Medulla oblongata (tissue), 1 donor: ENCODE measurements at regions not wholly inside any gene's neighbourhood (a gene's known extent, or its start where the extent isn't known, plus 50 kb on each side); places are given as distances from the start of the nearest gene placed in this dataset.

ENCODE experiments used
- DNase-seq: peaks from one replicate; pipeline ENCODE4 v3.0.0-alpha.2; 2015; ENCODE audit errors: extremely low spot score

DNA sequence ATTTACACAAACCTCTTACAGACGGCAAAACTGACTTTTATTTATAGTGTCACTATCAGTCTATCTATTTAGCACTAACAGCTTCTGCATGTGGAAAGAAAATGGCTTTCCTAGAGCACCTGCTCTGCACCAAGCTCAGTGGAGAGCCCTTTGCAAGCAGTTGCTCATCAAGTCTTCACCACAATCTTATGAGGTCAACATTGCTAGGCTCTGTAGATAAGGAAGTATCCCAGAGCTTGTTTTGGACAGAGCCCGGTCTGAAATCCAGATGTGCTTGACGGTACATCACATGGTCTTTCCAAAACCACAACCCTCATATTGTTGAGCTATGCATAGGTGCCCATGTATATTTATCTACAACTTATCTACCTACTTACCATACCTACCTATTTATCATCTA, 572.7 kb upstream of the CDH5 start:
- DNase-seq = no peak

DNA sequence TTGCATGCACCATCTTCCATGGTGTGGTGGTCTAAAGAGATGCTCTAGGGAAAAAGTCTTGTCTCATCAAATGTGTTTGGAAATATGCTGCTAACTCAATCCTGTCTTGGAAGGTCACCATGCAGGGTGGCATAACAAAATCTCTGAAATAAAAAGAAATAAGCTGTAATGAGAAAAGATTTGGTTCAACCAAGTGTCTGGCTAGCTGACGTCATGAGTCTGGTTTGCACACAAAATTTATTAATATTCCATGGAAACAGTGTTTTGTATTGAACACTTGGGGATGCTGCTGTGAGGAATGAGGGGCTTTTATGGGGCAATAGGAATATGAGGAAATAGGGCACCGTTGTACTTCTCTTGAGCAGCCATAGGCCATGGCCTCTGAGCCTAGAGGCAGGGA, 575.7 kb upstream of the CDH5 start:
- no peak for DNase-seq

DNA sequence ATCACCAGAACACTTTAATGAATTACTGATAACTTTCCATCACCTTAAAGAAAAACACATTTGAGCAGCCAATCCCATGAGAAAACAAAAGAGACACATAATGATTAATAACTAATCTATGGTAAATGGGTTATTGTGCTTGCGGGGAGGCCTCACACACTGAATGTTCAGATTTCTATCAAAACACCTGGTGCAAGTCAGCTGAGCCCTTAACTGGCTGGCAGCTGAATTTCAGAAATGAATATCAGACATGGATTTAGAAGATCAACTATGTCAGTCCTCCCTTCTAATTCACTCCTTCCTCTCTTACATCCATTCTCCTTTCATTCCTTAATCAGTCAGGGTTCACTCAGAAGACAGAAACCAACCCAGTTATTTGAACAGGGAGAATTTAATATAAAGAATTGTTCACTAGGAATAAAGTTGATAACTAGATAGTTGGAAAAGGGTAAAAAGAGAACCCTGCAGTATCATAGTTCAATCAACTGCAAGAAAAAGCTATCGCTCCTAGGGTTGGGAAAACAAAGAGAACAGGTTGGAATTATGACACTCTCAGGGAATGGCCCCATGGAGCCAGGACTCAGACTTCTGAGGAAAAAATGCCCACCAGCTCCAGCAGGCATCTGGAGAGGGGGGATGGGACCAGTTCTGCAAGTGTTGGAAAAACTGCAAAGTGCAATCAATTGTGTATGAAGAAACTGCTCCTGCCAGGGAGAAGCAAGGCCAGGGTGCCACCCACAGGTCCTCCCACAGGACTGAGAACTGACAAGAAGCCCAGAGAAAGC, 577.1 kb upstream of the CDH5 start:
- no peak for DNase-seq

DNA sequence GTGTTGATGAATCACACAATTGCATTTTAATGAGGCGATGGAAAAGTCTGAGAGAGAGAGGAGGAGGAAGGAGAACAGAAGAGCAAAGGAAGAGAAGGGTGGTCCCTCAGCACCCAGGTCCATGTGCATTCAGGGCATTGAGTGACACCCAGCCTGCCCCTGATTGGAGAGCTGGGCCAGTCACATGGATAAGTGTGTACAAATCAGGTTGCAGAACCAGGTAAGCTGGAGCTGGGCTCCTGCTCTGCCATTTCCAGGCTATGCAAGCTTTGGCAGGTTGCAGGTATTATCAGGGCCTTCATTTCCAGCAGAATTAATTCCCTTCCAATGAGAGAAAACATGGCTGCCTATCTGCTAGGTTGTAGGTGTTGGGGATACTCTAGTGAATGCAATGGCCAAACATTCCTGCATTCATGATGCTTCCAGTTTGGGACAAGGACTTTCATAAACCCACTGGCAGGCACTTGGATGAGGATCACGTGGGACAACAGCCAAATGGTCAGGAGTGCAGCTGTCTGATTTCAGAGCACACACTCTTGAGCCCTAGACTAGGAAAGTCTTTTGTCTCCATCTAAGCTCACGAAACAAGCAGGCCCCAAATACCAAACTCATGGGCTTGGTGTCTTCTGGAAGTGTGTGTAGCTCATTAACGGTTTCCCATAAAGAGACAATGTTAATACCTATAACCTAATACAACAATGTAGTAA, 577.9 kb upstream of the CDH5 start:
- no peak for DNase-seq

DNA sequence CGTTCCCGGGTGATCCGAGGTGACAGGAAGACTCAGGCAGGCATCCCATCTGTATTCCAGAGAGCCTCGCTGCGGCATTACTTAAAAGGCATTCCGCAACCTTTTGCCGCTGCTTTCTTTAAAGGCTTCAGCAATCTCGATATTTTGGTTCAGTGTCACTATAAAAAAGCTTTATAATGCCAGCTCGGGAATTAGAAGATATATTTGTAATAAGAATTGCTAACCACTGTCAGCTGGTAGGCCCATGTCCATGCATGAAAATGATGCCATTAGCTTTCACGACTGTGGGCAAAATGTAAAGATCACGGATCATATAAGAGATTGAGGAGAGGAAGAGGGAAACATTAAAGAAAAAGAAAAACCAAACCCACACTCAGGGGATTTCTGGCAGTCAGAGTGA, 578.6 kb upstream of the CDH5 start:
- DNase-seq = no peak

DNA sequence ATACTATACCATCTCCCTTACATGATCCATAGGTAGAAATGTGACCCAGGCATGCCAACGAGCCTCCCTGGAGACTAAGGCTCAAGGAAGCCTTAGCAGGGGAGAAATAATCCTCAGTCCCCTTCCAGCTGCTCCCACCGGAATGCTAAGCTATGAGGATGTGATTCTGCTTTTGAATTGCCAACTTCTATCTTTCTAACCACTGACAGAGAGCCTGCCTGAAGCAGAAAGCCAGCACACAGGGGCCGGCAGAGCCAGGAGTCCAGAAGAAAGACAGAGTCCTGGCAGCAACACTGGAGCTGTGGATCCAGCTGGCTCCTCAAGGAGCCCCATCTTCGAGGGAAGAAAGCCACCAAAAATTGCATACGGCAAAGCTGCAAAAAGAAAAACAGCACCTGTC, 579.6 kb upstream of the CDH5 start:
- no peak for DNase-seq

DNA sequence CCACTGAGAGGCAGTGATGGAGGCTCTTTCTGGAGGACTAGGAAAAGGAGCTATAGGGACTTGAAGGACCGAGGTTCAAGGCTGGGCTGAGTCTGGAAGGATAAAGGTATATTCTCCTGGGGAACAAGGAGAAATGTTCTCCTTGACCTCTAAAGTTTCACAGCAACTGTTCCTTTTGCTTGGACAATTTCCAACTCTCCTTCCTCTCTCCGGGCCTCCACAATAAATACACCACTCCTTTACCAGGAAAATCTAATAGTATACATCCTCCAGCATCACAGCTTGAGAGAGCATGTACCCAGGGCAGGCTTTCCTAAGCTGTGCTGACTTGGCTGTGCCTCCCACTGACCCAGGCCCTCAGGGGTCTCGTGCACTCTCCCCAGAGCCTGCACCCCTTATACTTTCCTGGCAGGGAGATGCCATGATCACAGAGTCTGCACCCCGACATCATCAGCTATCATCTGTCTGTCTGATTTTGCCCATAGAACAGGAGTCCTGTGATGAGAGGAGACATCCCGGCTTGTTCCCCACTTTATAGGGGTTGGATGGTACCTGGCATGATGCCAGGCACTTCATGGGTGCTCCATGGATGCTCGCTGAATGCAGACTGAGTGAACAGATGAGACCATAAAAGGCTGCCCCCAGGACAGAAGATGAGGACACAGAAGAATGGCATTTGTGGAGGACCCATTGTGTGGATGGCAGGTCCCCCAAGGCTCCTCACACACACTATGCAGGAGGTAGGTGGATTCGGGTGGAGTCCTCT, 582.6 kb upstream of the CDH5 start:
- DNase-seq = no peak

DNA sequence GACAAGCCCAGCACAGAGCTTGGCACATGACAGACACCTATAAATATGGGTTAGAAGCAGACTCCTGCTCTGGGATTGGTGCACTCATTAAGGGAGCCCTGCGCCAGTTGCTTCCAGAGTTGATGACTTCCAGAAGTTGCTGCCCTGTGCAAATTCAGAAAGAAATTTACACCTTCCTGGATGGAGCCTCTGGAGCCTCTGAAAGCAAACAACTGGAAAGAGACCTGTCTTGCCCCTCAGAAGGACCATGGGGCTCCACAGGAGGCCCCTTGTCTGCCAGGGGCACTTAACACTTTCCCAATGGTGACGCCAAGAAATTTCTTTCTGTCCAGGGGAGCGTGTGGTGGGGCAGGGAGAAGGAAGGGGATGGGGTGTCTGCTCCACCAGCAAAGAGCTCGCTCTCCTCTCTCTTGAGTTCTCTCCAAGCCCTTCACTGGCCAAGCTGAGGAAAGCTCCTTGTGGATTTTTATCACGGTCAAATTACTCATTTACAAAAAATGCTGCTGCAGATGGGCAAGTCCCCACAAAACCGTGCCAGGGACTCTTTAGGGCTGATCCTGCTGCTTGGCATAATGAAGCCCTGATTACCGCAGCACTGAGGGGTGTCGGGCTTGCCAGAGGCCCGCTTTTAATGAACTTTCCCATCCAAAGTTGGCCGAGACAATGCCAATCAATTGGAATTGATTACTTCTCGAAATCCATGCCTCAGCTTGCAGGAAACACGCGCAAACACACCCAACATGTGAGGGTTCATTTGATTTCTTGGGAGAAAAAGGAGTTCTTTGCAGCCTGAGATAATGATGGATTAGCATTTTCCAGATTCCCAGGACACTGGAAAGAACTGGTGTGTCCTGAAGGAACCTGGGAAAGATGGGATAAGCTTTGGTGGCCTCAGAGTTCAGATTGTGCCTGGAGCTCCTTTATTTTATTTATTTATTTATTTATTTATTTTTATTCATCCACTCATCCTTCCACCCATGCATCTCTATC, 583.6 kb upstream of the CDH5 start:
- no peak for DNase-seq

DNA sequence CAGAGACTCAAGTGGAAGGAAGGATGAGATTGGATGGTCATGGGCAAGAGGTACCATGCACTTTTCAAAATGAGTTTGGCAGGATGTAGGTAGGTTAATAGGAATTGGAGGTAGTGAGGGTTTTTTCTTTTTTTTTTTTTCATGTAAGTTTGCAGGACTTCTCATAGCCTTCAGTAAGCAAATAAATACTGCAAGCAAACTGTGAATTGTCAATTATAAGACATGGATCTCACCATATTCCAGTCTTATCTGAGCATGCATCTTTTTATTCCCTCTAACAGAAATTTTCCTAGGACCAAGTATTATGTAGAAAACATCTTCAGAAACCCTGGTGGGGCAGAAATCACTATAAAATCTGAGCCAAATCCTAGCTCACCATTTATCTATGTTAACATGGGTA, 584.6 kb upstream of the CDH5 start:
- no peak for DNase-seq

DNA sequence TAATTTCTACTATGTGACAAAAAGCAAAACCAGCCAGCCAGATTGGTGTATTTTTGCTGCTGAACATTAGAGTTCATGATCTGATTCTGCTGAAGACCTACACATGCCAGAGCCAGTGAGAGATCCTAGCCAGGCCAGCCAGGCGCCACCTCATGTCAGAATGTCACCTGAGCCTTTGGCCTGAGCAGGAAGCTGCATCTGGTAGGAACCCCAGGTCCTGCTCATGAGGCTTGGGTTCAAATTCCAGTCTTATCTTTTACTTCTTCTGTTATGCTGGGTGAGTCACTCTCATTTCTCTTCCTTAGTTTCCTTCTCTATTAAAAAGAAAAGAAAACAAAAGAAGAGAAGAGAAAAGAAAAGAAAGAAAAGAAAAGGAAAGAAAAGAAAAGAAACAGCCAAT, 585.1 kb upstream of the CDH5 start:
- no peak for DNase-seq

DNA sequence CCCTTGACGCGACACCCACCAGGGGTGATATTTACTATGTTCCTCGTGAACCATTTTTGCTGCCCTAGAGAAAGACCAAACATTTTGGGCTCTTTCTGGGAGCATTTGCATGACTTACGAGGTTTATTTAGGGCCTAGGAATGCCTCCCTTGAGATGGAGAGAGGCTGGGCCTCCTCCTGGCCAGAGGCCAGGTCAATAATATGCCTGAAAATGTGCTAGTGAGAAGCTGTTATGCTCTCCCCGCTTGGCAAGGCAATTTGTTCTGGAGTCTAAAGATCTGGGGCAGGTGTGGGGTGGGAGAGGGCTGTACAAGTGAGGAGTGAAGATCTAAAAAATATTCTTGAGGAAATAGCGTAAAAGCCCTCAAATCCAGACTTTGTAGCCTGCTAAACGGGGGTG, 587.3 kb upstream of the CDH5 start:
- no peak for DNase-seq

DNA sequence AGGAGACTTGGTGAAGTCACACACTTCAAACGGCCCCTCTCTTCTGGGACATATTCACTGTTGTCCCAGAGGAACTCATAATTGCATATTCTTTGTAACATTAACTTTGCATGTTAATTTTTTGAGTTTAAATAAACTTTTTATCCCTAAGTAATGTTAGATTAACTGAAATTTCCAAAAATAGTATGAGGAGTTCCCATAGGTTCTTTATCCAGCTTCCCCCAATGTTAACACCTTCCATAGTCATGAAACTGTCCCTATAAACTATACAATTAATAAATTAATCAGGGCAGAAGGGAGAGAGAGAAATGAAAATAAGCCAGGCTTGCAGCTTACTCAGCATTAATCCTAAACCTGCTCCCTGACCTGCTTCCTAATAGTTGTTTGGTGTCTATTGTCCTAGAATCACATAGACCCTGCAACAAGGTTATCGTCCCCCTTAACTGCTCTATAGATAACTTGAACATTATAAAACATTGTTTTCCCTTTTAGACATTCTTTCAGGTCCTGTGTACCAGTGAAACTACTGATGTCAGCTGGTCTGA, 589.8 kb upstream of the CDH5 start:
- no peak for DNase-seq

DNA sequence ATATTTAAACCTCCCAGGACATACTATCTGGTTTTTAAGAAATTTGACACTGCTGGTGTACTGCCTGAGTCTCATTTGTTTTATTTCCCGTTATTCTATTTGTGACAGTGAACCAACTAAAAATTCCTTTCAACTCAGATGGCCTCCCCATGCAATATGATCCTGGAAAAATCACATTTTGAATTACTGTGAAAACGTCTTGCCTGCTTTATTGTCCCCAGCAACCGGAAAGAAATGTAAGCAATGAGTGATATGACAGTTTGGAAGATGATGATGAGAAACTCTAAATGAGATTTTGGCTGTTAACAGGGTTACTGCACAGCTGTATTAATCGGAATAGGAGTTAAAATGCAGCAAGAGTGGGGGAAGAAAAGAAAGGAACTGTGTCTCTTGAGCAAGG, 590.7 kb upstream of the CDH5 start:
- no peak for DNase-seq

DNA sequence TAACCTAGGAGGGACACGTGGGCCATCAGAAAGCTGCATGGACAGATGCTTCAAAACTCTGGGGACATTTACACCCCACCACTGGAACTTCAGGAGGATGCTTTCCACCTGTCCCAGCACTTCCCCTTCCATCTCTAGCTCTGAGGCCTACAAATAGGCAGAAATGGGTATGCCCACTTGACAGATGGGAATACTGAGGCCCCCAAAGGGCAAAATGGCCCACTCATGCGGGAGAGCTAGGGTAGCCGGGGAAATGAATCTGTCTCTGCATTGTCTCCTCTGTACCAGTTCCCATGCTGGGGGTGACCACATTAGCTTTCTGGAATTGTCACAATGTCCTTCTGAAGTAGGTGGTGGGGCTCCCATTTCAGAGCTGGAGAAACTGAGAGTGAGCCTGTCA, 592.1 kb upstream of the CDH5 start:
- DNase-seq = no peak

DNA sequence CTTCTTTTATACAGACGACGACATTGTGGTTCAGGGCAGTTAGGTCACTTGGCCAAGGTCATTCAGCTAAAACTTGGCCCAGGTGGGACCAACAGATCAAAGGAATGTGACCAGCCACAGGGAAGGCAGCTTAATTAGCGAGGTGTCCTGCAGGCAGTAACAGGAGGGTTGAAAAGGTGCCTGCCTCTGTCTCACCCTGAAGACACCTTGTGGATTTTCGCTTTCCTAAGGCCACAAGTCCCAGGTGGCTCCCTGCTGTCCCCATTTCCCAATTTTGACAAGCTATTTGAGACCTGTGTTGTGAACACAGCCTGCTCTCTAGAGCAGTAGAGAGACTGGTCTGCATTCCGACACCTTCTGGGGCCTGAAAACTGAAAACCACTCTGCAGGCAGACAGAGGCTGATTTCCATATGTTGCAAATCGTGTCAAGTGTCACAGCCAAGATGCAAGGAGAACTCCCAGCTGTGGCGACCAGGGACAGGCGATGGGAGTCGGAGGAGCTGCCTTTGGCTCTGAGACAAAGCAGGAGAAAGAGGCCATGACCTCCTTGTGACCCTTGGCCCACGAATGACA, 593.1 kb upstream of the CDH5 start:
- no peak for DNase-seq

DNA sequence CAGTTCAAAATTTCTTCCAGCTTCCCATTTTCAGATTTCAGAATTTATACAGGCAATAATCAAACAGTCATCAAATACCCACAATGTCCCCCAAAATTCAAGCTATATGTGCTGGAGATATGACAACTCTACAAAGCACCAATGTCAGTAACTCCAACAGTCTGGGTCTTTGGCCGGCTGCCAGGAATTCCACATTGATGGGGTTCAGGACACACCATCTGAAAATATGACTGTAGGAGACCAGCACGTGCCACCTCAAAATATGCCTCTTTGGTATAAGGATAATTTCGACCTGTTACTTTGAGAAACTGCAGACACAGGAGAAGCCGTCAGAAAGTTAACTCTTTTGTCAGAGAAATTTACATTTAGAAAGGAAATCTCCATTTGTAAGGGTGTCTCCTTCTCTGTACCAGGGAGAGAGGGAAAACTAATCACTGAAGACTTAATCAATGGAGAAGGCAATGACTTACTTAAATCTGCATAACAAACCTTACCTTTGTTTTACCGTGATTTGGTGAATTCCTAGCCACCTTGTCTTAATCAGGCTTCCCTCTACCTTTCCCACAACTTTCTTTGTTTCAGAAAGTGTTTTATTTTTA, 594.3 kb upstream of the CDH5 start:
- no peak for DNase-seq

DNA sequence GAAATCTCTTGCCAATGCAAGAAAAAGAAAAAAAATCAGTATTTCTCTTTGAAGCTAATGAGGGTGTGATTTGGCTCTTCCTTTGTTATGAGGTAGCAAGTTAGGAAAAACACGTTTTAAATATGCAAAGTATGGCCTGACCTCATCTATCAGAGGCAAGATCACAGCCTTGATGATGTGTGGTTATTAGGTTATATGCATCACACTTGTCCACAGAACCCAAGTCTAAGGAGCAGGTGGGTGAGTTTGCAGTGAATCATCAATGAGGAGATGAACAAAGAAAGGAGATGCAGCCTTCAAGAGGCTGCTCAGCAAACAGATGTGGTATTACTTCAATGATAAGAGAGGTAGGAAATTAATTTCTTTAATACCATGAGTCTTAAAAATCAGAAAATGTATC, 594.8 kb upstream of the CDH5 start:
- DNase-seq = no peak

DNA sequence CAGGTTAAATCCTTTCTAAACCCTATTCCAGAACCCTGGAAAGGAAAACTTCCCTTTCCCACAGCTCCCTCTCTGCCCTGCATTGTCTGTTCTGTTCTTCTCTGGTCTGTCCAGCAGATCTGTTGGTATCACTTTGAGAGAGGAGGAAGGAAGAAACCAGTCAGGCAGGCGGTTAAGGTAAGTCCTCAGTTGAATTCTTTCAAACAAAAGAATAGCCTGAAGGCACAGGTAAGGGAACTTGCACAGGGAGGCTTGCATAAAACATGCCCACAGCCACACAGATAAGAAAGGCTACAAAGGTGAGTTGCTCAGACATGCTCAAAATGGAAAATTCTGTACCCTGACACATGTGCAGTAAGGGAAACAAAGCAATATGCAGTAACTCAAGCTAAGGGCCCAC, 595.7 kb upstream of the CDH5 start:
- DNase-seq = no peak

DNA sequence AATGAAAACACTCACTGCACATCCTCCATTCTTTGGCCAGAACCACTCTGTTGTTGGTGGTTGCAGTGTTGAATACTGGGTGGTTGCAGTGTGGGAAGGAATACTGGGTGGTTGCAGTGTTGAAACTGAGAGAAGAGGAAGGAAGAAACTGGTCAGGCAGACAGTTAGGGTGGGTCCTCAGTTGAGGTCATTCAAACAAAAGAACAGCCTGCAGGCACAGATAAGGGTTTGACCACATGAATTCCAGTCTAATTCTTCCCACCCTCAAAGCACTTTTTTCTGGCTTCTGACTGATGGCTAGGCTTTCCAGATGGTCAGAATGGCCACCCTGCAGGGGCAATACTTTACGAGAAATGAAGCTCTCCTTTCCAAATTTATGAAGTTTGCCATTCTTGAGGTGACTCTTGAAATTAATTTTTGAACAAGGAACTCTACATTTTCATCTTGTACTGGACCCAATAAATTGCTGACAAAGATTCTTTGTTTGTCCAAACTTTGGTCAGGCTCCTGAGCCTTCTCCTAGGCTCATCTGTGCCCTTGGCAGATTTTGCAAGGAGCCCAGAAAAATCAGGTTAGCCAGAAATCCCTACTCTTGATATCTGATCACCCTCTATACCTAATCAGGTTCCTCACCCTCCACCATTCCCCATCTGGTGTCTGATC, 596.6 kb upstream of the CDH5 start:
- no peak for DNase-seq

DNA sequence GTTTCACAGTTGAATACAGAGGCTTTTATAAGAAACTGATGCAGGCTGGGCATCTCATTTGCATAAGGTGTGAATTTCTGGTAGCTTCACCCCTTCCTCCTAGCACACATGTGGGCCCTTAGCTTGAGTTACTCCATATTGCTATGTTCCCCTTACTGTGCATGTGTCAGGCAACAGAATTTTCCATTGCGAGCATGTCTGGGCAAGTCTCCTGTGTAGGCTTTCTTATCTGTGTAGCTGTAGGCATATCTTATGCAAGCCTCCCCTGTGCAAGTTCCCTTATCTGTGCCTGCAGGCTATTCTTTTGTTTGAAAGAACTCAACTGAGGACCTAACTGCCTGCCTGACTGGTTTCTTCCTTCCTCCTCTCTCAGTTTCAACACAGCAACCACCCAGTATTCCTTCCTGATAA, 597.4 kb upstream of the CDH5 start:
- DNase-seq = no peak
